ENCODE measurements at regions not wholly inside any gene's neighbourhood (a gene's known extent, or its start where the extent isn't known, plus 50 kb on each side); places are given as distances from the start of the nearest gene placed in this dataset.

- DNase-seq (ENCODE audit: low spot score), result no peak
- ATAC-seq (ENCODE audit: insufficient number of reproducible peaks, low FRiP score, low read depth), result no peak
Observed at GRCh38 chr1:173128742-173129141, 78.0 kb upstream of the TNFSF18 start.

GRCh38 chr1:173127369-173128307 is 76.9 kb upstream of the TNFSF18 start:
- peaks cover 2% of the 10 kb centered on the region in 2 donors for H3K4me1 ChIP-seq (ENCODE audit: control insufficient read depth in 1 of 2, low read depth in 2 of 2)
- H3K27ac ChIP-seq, result no peak overlapping the region
- no peaks in the 10 kb centered on the region for H3K27me3 ChIP-seq (replicated peaks; ENCODE audit: insufficient read depth)
- ATAC-seq (ENCODE audit: insufficient number of reproducible peaks, low FRiP score, low read depth) (no peak), DNase-seq (ENCODE audit: low spot score) (no peak)
- H3K36me3 ChIP-seq, result no peaks in the 10 kb centered on the region
- no peaks in the 10 kb centered on the region for H3K9me3 ChIP-seq
- H3K4me3 ChIP-seq, result no peak overlapping the region
- no peak for TF ChIP-seq CTCF (IDR thresholded peaks at IDR 0.05)

More at GRCh38 chr1:173128742-173129141, 78.0 kb upstream of the TNFSF18 start:
- Histone ChIP-seq H3K4me3 (no peak overlapping the region), H3K4me1 (ENCODE audit: control insufficient read depth in 1 of 2, low read depth in 2 of 2) (no peaks in the 10 kb centered on the region), H3K27me3 (replicated peaks; ENCODE audit: insufficient read depth) (no peaks in the 10 kb centered on the region), H3K27ac (no peak overlapping the region), H3K36me3 (no peaks in the 10 kb centered on the region), H3K9me3 (no peaks in the 10 kb centered on the region)
- TF ChIP-seq CTCF (IDR thresholded peaks at IDR 0.05), result no peak

- no peak for TF ChIP-seq CTCF (IDR thresholded peaks at IDR 0.05)
- ATAC-seq (ENCODE audit: insufficient number of reproducible peaks, low FRiP score, low read depth), result no peak
- Histone ChIP-seq H3K9me3 (no peaks in the 10 kb centered on the region), H3K36me3 (no peaks in the 10 kb centered on the region), H3K4me1 (ENCODE audit: control insufficient read depth in 1 of 2, low read depth in 2 of 2) (peaks cover 9 to 10% of the 10 kb centered on the region in 2 donors), H3K27me3 (replicated peaks; ENCODE audit: insufficient read depth) (no peaks in the 10 kb centered on the region), H3K4me3 (no peak overlapping the region), H3K27ac (no peak overlapping the region)
- DNase-seq (ENCODE audit: low spot score), result no peak
Observed at GRCh38 chr1:173126421-173126820, 75.7 kb upstream of the TNFSF18 start.

- DNase-seq (ENCODE audit: low spot score) (no peak), ATAC-seq (ENCODE audit: insufficient number of reproducible peaks, low FRiP score, low read depth) (peak; percentile 49)
- Histone ChIP-seq H3K27ac (peak overlapping the region; percentile 7 to 54), H3K4me1 (ENCODE audit: control insufficient read depth in 1 of 2, low read depth in 2 of 2) (peaks cover 9 to 10% of the 10 kb centered on the region in 2 donors), H3K9me3 (no peaks in the 10 kb centered on the region), H3K27me3 (replicated peaks; ENCODE audit: insufficient read depth) (no peaks in the 10 kb centered on the region), H3K36me3 (no peaks in the 10 kb centered on the region), H3K4me3 (peak overlapping the region; percentile 60)
- no peak for TF ChIP-seq CTCF (IDR thresholded peaks at IDR 0.05)
Observed at GRCh38 chr1:173122958-173123852, 72.5 kb upstream of the TNFSF18 start.

All from thoracic aorta (tissue), 2 donors.